Thyroid gland (tissue), 4 donors: ENCODE measurements at regions not wholly inside any gene's neighbourhood (a gene's known extent, or its start where the extent isn't known, plus 50 kb on each side); places are given as distances from the start of the nearest gene placed in this dataset.

Experiments used
- POLR2A ChIP-seq, 2 donors: fragments of 450-650 bp; IDR thresholded peaks; one replicate each; pipeline ENCODE4 v1.6.1; 2017; ENCODE audit warnings: antibody characterized with exemption in 2 of 2, mild to moderate bottlenecking in 2 of 2, moderate library complexity in 1 of 2
- TF ChIP-seq, protein P1 (sequence below), 6 experiments: fragments of 200-600 bp in 3 of 6; fragments of 450-650 bp in 3 of 6; sonication (generic) in 3 of 6; IDR thresholded peaks; one replicate each; pipeline ENCODE4 v1.5.1; 2016 to 2019; ENCODE audit warnings: antibody characterized with exemption in 6 of 6, mild to moderate bottlenecking in 2 of 6, inconsistent platforms in 1 of 6, moderate library complexity in 1 of 6

DNA sequence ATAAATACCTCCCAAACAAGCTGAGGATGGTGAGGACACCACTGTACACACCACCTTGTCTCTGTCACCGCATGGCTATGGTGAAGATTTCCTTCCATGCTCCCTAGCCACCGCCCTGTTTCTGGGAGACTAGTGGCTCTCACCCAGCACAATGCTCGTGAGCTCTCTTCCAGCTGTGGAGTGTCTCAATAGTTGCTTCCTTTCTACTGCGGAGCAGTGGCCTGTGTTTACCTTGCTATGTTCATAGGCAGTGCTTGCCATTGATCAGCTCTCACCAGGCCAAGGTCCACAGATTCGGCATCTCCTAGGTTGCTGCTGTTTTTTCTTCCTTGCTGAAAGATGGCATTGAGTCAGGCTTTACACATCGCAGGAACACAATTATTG is 313.6 kb upstream of the RTL1 start:
- TF ChIP-seq, protein P1, sequence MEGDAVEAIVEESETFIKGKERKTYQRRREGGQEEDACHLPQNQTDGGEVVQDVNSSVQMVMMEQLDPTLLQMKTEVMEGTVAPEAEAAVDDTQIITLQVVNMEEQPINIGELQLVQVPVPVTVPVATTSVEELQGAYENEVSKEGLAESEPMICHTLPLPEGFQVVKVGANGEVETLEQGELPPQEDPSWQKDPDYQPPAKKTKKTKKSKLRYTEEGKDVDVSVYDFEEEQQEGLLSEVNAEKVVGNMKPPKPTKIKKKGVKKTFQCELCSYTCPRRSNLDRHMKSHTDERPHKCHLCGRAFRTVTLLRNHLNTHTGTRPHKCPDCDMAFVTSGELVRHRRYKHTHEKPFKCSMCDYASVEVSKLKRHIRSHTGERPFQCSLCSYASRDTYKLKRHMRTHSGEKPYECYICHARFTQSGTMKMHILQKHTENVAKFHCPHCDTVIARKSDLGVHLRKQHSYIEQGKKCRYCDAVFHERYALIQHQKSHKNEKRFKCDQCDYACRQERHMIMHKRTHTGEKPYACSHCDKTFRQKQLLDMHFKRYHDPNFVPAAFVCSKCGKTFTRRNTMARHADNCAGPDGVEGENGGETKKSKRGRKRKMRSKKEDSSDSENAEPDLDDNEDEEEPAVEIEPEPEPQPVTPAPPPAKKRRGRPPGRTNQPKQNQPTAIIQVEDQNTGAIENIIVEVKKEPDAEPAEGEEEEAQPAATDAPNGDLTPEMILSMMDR (IDR thresholded peaks at IDR 0.05) = no peak
- no peak for TF ChIP-seq POLR2A (IDR thresholded peaks at IDR 0.05)
